GM12865 (cell line): ENCODE measurements at regions not wholly inside any gene's neighbourhood (a gene's known extent, or its start where the extent isn't known, plus 50 kb on each side); places are given as distances from the start of the nearest gene placed in this dataset.
"Not testable (repeated sequence)": the region's sequence is repeated elsewhere in the genome, so short reads cannot be mapped to it uniquely, and the experiment has no call there.

Experiments used
- DNase-seq: peaks from one replicate; pipeline ENCODE4 v3.0.0; 2010; ENCODE audit warnings: low read depth
- H3K4me3 ChIP-seq: 2 replicates; pipeline ENCODE4 v1.5.1; 2011; ENCODE audit warnings: mild to moderate bottlenecking, low read depth, low read length, control low read depth
- CTCF ChIP-seq: IDR thresholded peaks from 2 replicates; pipeline ENCODE4 v1.5.1; 2011; ENCODE audit warnings: low read length, control low read depth, low read depth, inconsistent platforms; ENCODE audit not compliant: insufficient read depth; ENCODE audit errors: missing control alignments

GRCh38 chr13:103898481-103898880 lies 832.3 kb upstream of the SLC10A2 start:
- no peak for TF ChIP-seq CTCF
- no peak overlapping the region for H3K4me3 ChIP-seq
- no peak for DNase-seq

- TF ChIP-seq CTCF = no peak
- H3K4me3 ChIP-seq = no peak overlapping the region
- DNase-seq = no peak
Measured at GRCh38 chr13:103895835-103896531, 829.8 kb upstream of the SLC10A2 start.

- H3K4me3 ChIP-seq = no peak overlapping the region
- no peak for DNase-seq
- TF ChIP-seq CTCF = no peak
Measured at GRCh38 chr13:103894626-103895025, 828.4 kb upstream of the SLC10A2 start.

GRCh38 chr13:103884101-103884723 lies 818.0 kb upstream of the SLC10A2 start:
- TF ChIP-seq CTCF = no peak
- no peak overlapping the region for H3K4me3 ChIP-seq
- DNase-seq = no peak

GRCh38 chr13:103883698-103884097 lies 817.5 kb upstream of the SLC10A2 start:
- DNase-seq = no peak
- no peak for TF ChIP-seq CTCF

GRCh38 chr13:103883164-103883563 lies 816.9 kb upstream of the SLC10A2 start:
- no peak for DNase-seq
- no peak overlapping the region for H3K4me3 ChIP-seq
- TF ChIP-seq CTCF = no peak

More at GRCh38 chr13:103883698-103884097, 817.5 kb upstream of the SLC10A2 start:
- no peak overlapping the region for H3K4me3 ChIP-seq

- DNase-seq = not testable (repeated sequence)
Measured at GRCh38 chr13:103880146-103880545, 813.9 kb upstream of the SLC10A2 start.

More at GRCh38 chr13:103880146-103880545, 813.9 kb upstream of the SLC10A2 start:
- H3K4me3 ChIP-seq = not testable (repeated sequence)
